Activated CD4-positive, alpha-beta memory T cell treated with anti-CD3 and anti-CD28 coated beads, Interleukin-2, amount 10 ng/mL, durations not matched to agents 7 days and 5 days (primary cell): ENCODE measurements at regions not wholly inside any gene's neighbourhood (a gene's known extent, or its start where the extent isn't known, plus 50 kb on each side); places are given as distances from the start of the nearest gene placed in this dataset.

Experiments used
- CTCF ChIA-PET: fragments of 350-600 bp; sonication (Branson Sonifier 250); formaldehyde crosslinking; loops from one replicate; lab custom pipeline; 2021; ENCODE audit warnings: antibody characterized with exemption, inconsistent platforms; lab: Charles Lee
- POLR2A ChIA-PET: fragments of 350-600 bp; sonication (Branson Sonifier 250); formaldehyde crosslinking; loops from one replicate; lab custom pipeline; 2021; ENCODE audit warnings: antibody characterized with exemption; lab: Charles Lee
- DNase-seq: peaks from one replicate; pipeline ENCODE4 v3.0.0-alpha.2; 2020
- H3K27ac Mint-ChIP-seq: one replicate; pipeline ENCODE4 v1.8.0; 2021; ENCODE audit warnings: mild to moderate bottlenecking, mixed read lengths
- H3K27me3 Mint-ChIP-seq: one replicate; pipeline ENCODE4 v1.8.0; 2021; ENCODE audit warnings: mixed read lengths
- H3K36me3 Mint-ChIP-seq: one replicate; pipeline ENCODE4 v1.8.0; 2021; ENCODE audit warnings: low read depth, mixed read lengths
- H3K4me1 Mint-ChIP-seq: one replicate; pipeline ENCODE4 v1.8.0; 2021; ENCODE audit warnings: mixed read lengths
- H3K4me3 Mint-ChIP-seq: one replicate; pipeline ENCODE4 v1.8.0; 2021; ENCODE audit warnings: mild to moderate bottlenecking, mixed read lengths
- H3K9me3 Mint-ChIP-seq: one replicate; pipeline ENCODE4 v1.8.0; 2021; ENCODE audit warnings: mixed read lengths

- ChIA-PET POLR2A (no interaction called here), CTCF (no interaction called here)
- no peaks in the 10 kb centered on the region for H3K4me1 Mint-ChIP-seq
These were observed 93.1 kb upstream of the PGBD5 start for GRCh38 chr1:230519246-230519645.

GRCh38 chr1:230518511-230518910, 92.4 kb upstream of the PGBD5 start:
- ChIA-PET POLR2A (no interaction called here), CTCF (no interaction called here)
- no peak for DNase-seq
- peaks cover 20% of the 10 kb centered on the region for H3K27me3 Mint-ChIP-seq
- H3K4me1 Mint-ChIP-seq: no peaks in the 10 kb centered on the region
- no peaks in the 10 kb centered on the region for H3K9me3 Mint-ChIP-seq
- no peak overlapping the region for H3K27ac Mint-ChIP-seq
- H3K4me3 Mint-ChIP-seq: no peak overlapping the region
- H3K36me3 Mint-ChIP-seq: no peaks in the 10 kb centered on the region

More at GRCh38 chr1:230519246-230519645, 93.1 kb upstream of the PGBD5 start:
- Mint-ChIP-seq H3K27me3 (peaks cover 27% of the 10 kb centered on the region), H3K36me3 (no peaks in the 10 kb centered on the region), H3K27ac (no peak overlapping the region), H3K4me3 (no peak overlapping the region), H3K9me3 (no peaks in the 10 kb centered on the region)
- DNase-seq: no peak

GRCh38 chr1:230517786-230518185, 91.7 kb upstream of the PGBD5 start:
- CTCF ChIA-PET: no interaction called here
- Mint-ChIP-seq H3K36me3 (no peaks in the 10 kb centered on the region), H3K9me3 (no peaks in the 10 kb centered on the region), H3K4me3 (no peak overlapping the region), H3K27ac (no peak overlapping the region), H3K27me3 (peaks cover 16% of the 10 kb centered on the region), H3K4me1 (no peaks in the 10 kb centered on the region)
- no peak for DNase-seq
- POLR2A ChIA-PET: no interaction called here

- POLR2A ChIA-PET: no interaction called here
- Mint-ChIP-seq H3K36me3 (no peaks in the 10 kb centered on the region), H3K27me3 (peaks cover 17% of the 10 kb centered on the region), H3K4me3 (no peak overlapping the region), H3K9me3 (no peaks in the 10 kb centered on the region), H3K4me1 (no peaks in the 10 kb centered on the region), H3K27ac (no peak overlapping the region)
- CTCF ChIA-PET: no interaction called here
- DNase-seq: no peak
These were observed 91.2 kb upstream of the PGBD5 start for GRCh38 chr1:230517326-230517725.

GRCh38 chr1:230516889-230517288, 90.8 kb upstream of the PGBD5 start:
- CTCF ChIA-PET: no interaction called here
- no peak for DNase-seq
- Mint-ChIP-seq H3K4me3 (no peak overlapping the region), H3K9me3 (no peaks in the 10 kb centered on the region), H3K4me1 (no peaks in the 10 kb centered on the region), H3K27ac (no peak overlapping the region), H3K27me3 (peaks cover 16% of the 10 kb centered on the region), H3K36me3 (no peaks in the 10 kb centered on the region)
- POLR2A ChIA-PET: no interaction called here

- DNase-seq: no peak
- Mint-ChIP-seq H3K4me1 (no peaks in the 10 kb centered on the region), H3K4me3 (no peak overlapping the region), H3K36me3 (no peaks in the 10 kb centered on the region), H3K27me3 (peaks cover 12% of the 10 kb centered on the region), H3K9me3 (no peaks in the 10 kb centered on the region), H3K27ac (no peak overlapping the region)
- POLR2A ChIA-PET: no interaction called here
- CTCF ChIA-PET: no interaction called here
These were observed 89.5 kb upstream of the PGBD5 start for GRCh38 chr1:230515451-230516145.

- ChIA-PET POLR2A (no interaction called here), CTCF (no interaction called here)
- Mint-ChIP-seq H3K27ac (no peak overlapping the region), H3K4me3 (no peak overlapping the region), H3K4me1 (peaks cover 5% of the 10 kb centered on the region), H3K36me3 (no peaks in the 10 kb centered on the region), H3K9me3 (peaks cover 2% of the 10 kb centered on the region), H3K27me3 (peaks cover 10% of the 10 kb centered on the region)
- DNase-seq: no peak
These were observed 84.4 kb upstream of the PGBD5 start for GRCh38 chr1:230510496-230510895.

GRCh38 chr1:230509281-230509977, 83.3 kb upstream of the PGBD5 start:
- Mint-ChIP-seq H3K27ac (no peak overlapping the region), H3K4me3 (no peak overlapping the region), H3K9me3 (peaks cover 2% of the 10 kb centered on the region), H3K4me1 (peaks cover 5% of the 10 kb centered on the region), H3K27me3 (peaks cover 12% of the 10 kb centered on the region), H3K36me3 (no peaks in the 10 kb centered on the region)
- ChIA-PET POLR2A (no interaction called here), CTCF (no interaction called here)
- no peak for DNase-seq

- no peak for DNase-seq
- Mint-ChIP-seq H3K36me3 (no peaks in the 10 kb centered on the region), H3K4me3 (no peak overlapping the region), H3K27ac (no peak overlapping the region), H3K27me3 (peaks cover 14% of the 10 kb centered on the region), H3K9me3 (peaks cover 2% of the 10 kb centered on the region), H3K4me1 (peaks cover 5% of the 10 kb centered on the region)
- ChIA-PET CTCF (no interaction called here), POLR2A (no interaction called here)
These were observed 81.7 kb upstream of the PGBD5 start for GRCh38 chr1:230507666-230508402.

GRCh38 chr1:230507236-230507635, 81.1 kb upstream of the PGBD5 start:
- no peaks in the 10 kb centered on the region for H3K36me3 Mint-ChIP-seq
- peaks cover 2% of the 10 kb centered on the region for H3K9me3 Mint-ChIP-seq
- peaks cover 5% of the 10 kb centered on the region for H3K4me1 Mint-ChIP-seq
- H3K27me3 Mint-ChIP-seq: peaks cover 11% of the 10 kb centered on the region
- no peak overlapping the region for H3K27ac Mint-ChIP-seq
- CTCF ChIA-PET: no interaction called here
- no peak for DNase-seq
- POLR2A ChIA-PET: no interaction called here
- no peak overlapping the region for H3K4me3 Mint-ChIP-seq

- POLR2A ChIA-PET: no interaction called here
- no peaks in the 10 kb centered on the region for H3K36me3 Mint-ChIP-seq
- no peak overlapping the region for H3K27ac Mint-ChIP-seq
- no peak for DNase-seq
- peaks cover 5% of the 10 kb centered on the region for H3K4me1 Mint-ChIP-seq
- CTCF ChIA-PET: no interaction called here
- peaks cover 2% of the 10 kb centered on the region for H3K9me3 Mint-ChIP-seq
- peaks cover 11% of the 10 kb centered on the region for H3K27me3 Mint-ChIP-seq
- no peak overlapping the region for H3K4me3 Mint-ChIP-seq
These were observed 80.3 kb upstream of the PGBD5 start for GRCh38 chr1:230506451-230506850.

- no peak for DNase-seq
- no peaks in the 10 kb centered on the region for H3K36me3 Mint-ChIP-seq
- no peak overlapping the region for H3K27ac Mint-ChIP-seq
- CTCF ChIA-PET: no interaction called here
- POLR2A ChIA-PET: no interaction called here
- peaks cover 17% of the 10 kb centered on the region for H3K27me3 Mint-ChIP-seq
- H3K4me3 Mint-ChIP-seq: no peak overlapping the region
- H3K9me3 Mint-ChIP-seq: peaks cover under 1% of the 10 kb centered on the region
- peaks cover 5% of the 10 kb centered on the region for H3K4me1 Mint-ChIP-seq
These were observed 78.2 kb upstream of the PGBD5 start for GRCh38 chr1:230504310-230504709.

GRCh38 chr1:230503726-230504125, 77.6 kb upstream of the PGBD5 start:
- H3K27me3 Mint-ChIP-seq: peaks cover 16% of the 10 kb centered on the region
- POLR2A ChIA-PET: no interaction called here
- no peaks in the 10 kb centered on the region for H3K36me3 Mint-ChIP-seq
- CTCF ChIA-PET: no interaction called here
- H3K9me3 Mint-ChIP-seq: no peaks in the 10 kb centered on the region
- H3K4me3 Mint-ChIP-seq: no peak overlapping the region
- H3K27ac Mint-ChIP-seq: no peak overlapping the region
- H3K4me1 Mint-ChIP-seq: peaks cover 5% of the 10 kb centered on the region
- DNase-seq: no peak
